ENCODE measurements at regions not wholly inside any gene's neighbourhood (a gene's known extent, or its start where the extent isn't known, plus 50 kb on each side); places are given as distances from the start of the nearest gene placed in this dataset.
"Not testable (repeated sequence)": the region's sequence is repeated elsewhere in the genome, so short reads cannot be mapped to it uniquely, and the experiment has no call there.

DNA sequence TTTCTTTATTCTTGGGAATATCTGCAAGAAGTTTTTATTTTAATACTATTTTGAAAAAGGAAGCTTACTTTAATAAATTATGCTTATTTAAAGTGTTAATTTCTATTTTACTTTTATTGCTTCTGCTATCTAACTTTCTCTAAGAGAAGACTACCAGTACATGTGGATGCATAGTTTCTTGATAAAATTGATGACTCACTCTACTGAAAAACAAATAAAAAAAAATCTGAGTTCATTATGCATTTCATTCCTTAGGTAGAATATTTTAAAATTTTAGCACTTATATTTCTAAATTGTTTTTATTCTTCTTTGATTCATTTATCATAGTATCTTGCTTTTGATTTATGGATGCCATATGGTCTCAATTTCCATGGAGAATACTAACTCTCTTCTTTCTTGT lies 217.9 kb downstream of the TAF11L14 start:
- Mint-ChIP-seq H3K9me3 (no peaks in the 10 kb centered on the region), H3K4me3 (no peak overlapping the region), H3K27ac (no peak overlapping the region), H3K4me1 (no peaks in the 10 kb centered on the region), H3K36me3 (ENCODE audit: low read depth) (no peaks in the 10 kb centered on the region), H3K27me3 (no peaks in the 10 kb centered on the region)
- intact Hi-C loops (cut with micrococcal nuclease), result no loop called here
- DNase-seq (no peak), ATAC-seq (ENCODE audit: low read depth) (no peak)
- ChIA-PET CTCF (no interaction called here), POLR2A (no interaction called here)
- TF ChIP-seq, protein P1, sequence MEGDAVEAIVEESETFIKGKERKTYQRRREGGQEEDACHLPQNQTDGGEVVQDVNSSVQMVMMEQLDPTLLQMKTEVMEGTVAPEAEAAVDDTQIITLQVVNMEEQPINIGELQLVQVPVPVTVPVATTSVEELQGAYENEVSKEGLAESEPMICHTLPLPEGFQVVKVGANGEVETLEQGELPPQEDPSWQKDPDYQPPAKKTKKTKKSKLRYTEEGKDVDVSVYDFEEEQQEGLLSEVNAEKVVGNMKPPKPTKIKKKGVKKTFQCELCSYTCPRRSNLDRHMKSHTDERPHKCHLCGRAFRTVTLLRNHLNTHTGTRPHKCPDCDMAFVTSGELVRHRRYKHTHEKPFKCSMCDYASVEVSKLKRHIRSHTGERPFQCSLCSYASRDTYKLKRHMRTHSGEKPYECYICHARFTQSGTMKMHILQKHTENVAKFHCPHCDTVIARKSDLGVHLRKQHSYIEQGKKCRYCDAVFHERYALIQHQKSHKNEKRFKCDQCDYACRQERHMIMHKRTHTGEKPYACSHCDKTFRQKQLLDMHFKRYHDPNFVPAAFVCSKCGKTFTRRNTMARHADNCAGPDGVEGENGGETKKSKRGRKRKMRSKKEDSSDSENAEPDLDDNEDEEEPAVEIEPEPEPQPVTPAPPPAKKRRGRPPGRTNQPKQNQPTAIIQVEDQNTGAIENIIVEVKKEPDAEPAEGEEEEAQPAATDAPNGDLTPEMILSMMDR (IDR thresholded peaks at IDR 0.05), result no peak

DNA sequence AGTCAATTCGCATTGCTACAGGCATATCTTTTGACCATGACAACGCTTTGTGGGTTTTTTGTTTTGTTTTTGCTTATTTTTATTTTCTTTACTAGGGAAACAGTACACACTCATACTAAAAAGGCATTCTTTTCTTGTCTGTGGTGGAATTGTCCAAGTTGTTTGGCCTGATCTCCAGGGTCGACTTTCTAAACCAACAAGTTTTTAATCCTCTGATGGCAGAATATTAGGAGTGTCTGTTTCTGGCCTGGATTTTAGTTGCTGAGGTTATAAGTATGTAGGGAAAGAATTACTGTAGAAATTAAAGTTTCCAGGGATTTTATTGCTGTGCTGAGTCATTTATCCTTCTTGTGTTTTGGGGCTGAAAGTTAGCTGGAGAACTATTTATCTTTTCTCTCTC lies 218.5 kb downstream of the TAF11L14 start:
- Mint-ChIP-seq H3K4me3 (no peak overlapping the region), H3K27me3 (no peaks in the 10 kb centered on the region), H3K27ac (no peak overlapping the region), H3K4me1 (no peaks in the 10 kb centered on the region), H3K9me3 (no peaks in the 10 kb centered on the region), H3K36me3 (ENCODE audit: low read depth) (no peaks in the 10 kb centered on the region)
- TF ChIP-seq, protein P1 (IDR thresholded peaks at IDR 0.05), result no peak
- CTCF ChIA-PET, result no interaction called here
- POLR2A ChIA-PET, result no interaction called here
- DNase-seq (no peak), ATAC-seq (ENCODE audit: low read depth) (no peak)
- intact Hi-C loops (cut with micrococcal nuclease), result no loop called here

DNA sequence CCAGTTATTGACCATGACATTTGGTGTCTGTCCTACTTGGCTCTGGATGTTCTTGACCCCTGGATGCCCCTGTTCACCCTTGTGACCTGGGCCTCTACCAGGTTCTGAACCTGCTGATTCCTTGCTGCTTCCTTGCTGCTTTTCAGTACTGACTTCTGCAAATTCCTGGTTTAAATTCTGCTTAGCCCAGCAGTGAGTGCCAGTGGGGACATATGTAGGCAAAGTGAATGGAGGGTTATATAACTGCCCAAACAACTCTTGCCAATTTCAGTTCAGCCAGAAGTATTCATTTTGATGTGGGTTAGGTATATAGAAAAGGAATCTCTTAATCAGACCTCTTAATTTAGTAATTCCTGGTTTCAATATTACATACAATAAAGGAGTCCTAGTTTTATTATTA lies 220.6 kb downstream of the TAF11L14 start:
- TF ChIP-seq, protein P1 (IDR thresholded peaks at IDR 0.05), result no peak
- POLR2A ChIA-PET, result no interaction called here
- Mint-ChIP-seq H3K4me1 (no peaks in the 10 kb centered on the region), H3K27me3 (peaks cover 2% of the 10 kb centered on the region), H3K4me3 (no peak overlapping the region), H3K36me3 (ENCODE audit: low read depth) (no peaks in the 10 kb centered on the region), H3K9me3 (no peaks in the 10 kb centered on the region), H3K27ac (no peak overlapping the region)
- no peak for DNase-seq
- intact Hi-C loops (cut with micrococcal nuclease), result no loop called here
- no peak for ATAC-seq (ENCODE audit: low read depth)
- CTCF ChIA-PET, result no interaction called here

DNA sequence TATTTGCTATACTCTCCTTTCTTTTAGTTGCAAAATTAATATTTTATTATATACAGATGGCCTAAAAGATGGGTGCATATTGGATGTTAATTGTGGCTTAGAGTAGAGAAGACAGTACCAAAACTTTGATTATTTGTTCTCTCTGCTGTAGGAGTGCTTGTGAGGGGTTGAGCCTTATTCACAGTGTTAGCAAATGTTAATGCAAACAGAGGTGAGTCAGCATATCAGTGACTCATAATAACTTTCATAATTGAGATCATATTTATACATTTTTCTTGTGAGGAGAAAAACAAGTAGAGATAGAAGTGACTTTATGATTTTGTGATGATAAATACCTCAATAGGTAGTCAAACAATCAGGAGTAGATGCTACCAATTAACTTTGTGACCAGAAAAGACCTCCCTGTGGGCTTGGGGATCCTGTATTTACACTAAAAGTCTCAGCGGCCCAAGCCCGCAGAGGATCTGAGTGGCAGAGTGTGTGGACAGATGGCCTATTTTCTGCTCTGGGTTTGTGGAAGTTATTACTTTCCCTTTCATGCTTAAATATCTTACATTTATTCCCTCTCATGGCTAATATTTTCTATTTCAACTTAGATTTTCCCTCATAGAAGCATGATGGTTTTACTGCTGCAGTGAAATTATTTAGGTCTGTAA lies 226.5 kb downstream of the TAF11L14 start:
- TF ChIP-seq, protein P1 (IDR thresholded peaks at IDR 0.05), result no peak
- intact Hi-C loops (cut with micrococcal nuclease), result no loop called here
- POLR2A ChIA-PET, result no interaction called here

DNA sequence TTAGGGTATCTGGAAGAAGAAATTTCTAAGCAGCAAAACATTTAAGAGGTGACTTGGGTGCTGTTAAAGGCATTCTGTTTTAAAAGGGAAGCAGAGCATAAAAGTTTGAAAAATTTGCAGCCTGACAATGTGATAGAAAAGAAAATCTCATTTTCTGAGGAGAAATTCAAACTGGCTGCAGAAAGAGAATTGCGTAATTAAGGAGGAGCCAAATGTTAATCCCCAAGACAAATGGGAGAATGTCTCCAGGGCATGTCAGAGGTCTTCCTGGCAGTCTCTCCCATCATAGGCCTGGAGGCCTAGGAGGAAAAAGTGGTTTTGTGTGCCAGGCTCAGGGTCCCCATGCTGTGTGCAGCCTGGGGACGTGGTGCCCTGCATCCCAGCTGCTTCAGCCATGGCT lies 230.6 kb downstream of the TAF11L14 start:
- POLR2A ChIA-PET; H3K4me1 Mint-ChIP-seq; DNase-seq; H3K36me3 Mint-ChIP-seq (ENCODE audit: low read depth); H3K27me3 Mint-ChIP-seq; CTCF ChIA-PET; H3K9me3 Mint-ChIP-seq; H3K27ac Mint-ChIP-seq; intact Hi-C loops (cut with micrococcal nuclease); ATAC-seq (ENCODE audit: low read depth); H3K4me3 Mint-ChIP-seq: not testable (repeated sequence)

More for the DNA sequence above, 226.5 kb downstream of the TAF11L14 start:
- H3K4me3 Mint-ChIP-seq, result no peak overlapping the region
- H3K27ac Mint-ChIP-seq, result no peak overlapping the region
- H3K27me3 Mint-ChIP-seq, result peaks cover 2% of the 10 kb centered on the region
- H3K36me3 Mint-ChIP-seq (ENCODE audit: low read depth), result no peaks in the 10 kb centered on the region
- no peaks in the 10 kb centered on the region for H3K9me3 Mint-ChIP-seq
- CTCF ChIA-PET, result no interaction called here
- no peak for ATAC-seq (ENCODE audit: low read depth)
- DNase-seq, result no peak
- H3K4me1 Mint-ChIP-seq, result no peaks in the 10 kb centered on the region

DNA sequence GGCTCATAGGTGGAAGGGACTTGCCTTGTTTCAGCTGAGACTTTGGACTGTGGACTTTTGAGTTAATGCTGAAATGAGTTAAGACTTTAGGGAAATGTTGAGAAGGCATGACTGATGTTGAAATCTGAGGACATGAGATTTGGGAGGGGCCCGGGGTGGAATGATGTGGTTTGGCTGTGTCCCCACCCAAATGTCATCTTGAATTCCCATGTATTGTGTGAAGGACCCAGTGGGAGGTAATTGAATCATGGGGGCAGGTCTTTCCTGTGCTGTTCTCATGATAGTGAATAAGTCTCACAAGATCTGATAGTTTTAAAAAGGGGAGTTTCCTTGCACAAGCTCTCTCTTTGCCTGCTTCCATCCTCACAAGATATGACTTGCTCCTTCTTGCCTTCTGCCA lies 231.7 kb downstream of the TAF11L14 start:
- H3K9me3 Mint-ChIP-seq; intact Hi-C loops (cut with micrococcal nuclease); H3K36me3 Mint-ChIP-seq (ENCODE audit: low read depth); H3K27me3 Mint-ChIP-seq; H3K27ac Mint-ChIP-seq; DNase-seq; POLR2A ChIA-PET; H3K4me3 Mint-ChIP-seq; ATAC-seq (ENCODE audit: low read depth); CTCF ChIA-PET; H3K4me1 Mint-ChIP-seq: not testable (repeated sequence)

Measured in activated B cell treated with CpG ODN at 0.5 μM for 24 hours (primary cell).